IPS-18a (cell line): ENCODE measurements at regions not wholly inside any gene's neighbourhood (a gene's known extent, or its start where the extent isn't known, plus 50 kb on each side); places are given as distances from the start of the nearest gene placed in this dataset.

ENCODE experiments used
- H3K27ac ChIP-seq: one replicate; pipeline ENCODE4 v1.5.1; 2013; ENCODE audit warnings: low read length
- H3K27me3 ChIP-seq: one replicate; pipeline ENCODE4 v1.6.1; 2013; ENCODE audit warnings: mild to moderate bottlenecking, low read length; ENCODE audit not compliant: control insufficient read depth, insufficient read depth
- H3K36me3 ChIP-seq: one replicate; pipeline ENCODE4 v1.6.1; 2013; ENCODE audit warnings: low read depth, low read length; ENCODE audit not compliant: control insufficient read depth
- H3K4me1 ChIP-seq: one replicate; pipeline ENCODE4 v1.6.1; 2013; ENCODE audit warnings: low read depth, low read length; ENCODE audit not compliant: control insufficient read depth
- H3K4me3 ChIP-seq: one replicate; pipeline ENCODE4 v1.5.1; 2013; ENCODE audit warnings: low read length
- H3K9ac ChIP-seq: one replicate; pipeline ENCODE4 v1.6.1; 2013; ENCODE audit warnings: mild to moderate bottlenecking, low read length, moderate library complexity
- H3K9me3 ChIP-seq: one replicate; pipeline ENCODE4 v1.6.1; 2013; ENCODE audit warnings: low read depth, low read length; ENCODE audit not compliant: control insufficient read depth

DNA sequence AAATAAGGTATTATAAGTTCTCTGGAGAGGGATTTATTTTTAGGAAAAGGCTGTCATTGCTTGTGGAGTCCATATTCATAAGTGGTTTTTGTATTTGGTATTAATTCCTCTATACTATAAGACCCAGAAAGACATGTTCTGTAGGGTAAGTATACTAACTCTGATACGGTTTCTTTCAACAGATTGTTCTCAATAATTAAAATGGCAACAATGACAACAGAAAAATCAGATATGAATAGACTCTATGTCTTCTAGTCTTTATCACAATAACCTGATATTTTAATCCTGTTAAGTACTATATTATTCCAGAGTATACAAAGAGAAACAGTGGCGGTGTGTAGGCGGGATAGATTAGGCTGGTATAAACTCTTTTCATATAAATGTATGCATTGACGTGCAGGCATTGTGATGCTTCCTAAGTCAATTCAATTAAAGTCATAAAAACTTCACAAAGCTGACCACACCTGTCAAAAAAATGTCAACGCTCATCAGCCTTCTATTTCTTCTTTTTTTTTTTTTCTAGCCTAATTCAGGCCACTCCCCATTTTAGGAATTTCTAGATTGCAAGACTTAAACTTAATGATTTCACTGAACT, 150.4 kb downstream of the TRIML1 start:
- no peaks in the 10 kb centered on the region for H3K4me1 ChIP-seq
- no peaks in the 10 kb centered on the region for H3K27me3 ChIP-seq
- no peaks in the 10 kb centered on the region for H3K9me3 ChIP-seq
- no peak overlapping the region for H3K9ac ChIP-seq
- no peaks in the 10 kb centered on the region for H3K36me3 ChIP-seq
- H3K27ac ChIP-seq = no peak overlapping the region
- H3K4me3 ChIP-seq = no peak overlapping the region

DNA sequence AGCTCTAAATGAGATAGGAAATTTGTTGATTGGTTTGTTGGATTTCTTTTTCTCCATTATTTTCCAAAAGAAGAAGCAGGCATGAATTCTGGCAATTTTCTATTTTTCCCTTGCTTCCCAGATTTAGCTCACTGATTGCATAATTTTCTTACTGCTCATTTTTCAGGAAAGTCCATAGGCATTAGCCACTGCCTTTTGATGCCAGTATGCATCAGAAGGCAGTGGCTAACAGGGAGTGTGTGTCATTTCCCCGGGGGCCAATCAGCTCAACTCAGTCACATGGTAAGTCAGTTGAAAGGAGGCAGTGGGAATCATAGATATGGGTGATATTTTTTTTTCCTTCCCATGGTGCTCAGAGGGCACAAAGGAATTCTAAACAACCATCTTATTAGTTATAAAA, 156.7 kb downstream of the TRIML1 start:
- no peaks in the 10 kb centered on the region for H3K9me3 ChIP-seq
- H3K9ac ChIP-seq = no peak overlapping the region
- H3K27me3 ChIP-seq = no peaks in the 10 kb centered on the region
- H3K4me1 ChIP-seq = no peaks in the 10 kb centered on the region
- no peak overlapping the region for H3K27ac ChIP-seq
- H3K36me3 ChIP-seq = no peaks in the 10 kb centered on the region
- H3K4me3 ChIP-seq = no peak overlapping the region

DNA sequence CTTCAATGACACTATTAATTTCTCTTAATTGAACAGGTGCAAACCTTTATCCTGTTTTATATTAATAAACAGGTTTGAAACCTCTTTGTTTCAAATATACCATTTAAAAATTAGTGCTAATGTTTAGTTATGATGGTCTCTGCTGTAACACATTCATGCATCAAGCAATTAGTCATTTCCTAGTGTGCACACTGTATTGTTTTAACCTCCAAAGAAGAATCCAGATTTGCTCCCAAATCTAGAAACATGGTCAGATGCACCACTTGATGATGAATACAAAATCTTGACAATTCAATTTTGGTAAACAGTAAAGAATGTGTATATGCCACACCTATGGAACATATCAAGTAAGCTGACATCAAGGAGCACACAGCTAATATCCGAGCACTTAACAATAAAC, 157.1 kb downstream of the TRIML1 start:
- H3K27me3 ChIP-seq = no peaks in the 10 kb centered on the region
- H3K27ac ChIP-seq = no peak overlapping the region
- H3K4me1 ChIP-seq = no peaks in the 10 kb centered on the region

DNA sequence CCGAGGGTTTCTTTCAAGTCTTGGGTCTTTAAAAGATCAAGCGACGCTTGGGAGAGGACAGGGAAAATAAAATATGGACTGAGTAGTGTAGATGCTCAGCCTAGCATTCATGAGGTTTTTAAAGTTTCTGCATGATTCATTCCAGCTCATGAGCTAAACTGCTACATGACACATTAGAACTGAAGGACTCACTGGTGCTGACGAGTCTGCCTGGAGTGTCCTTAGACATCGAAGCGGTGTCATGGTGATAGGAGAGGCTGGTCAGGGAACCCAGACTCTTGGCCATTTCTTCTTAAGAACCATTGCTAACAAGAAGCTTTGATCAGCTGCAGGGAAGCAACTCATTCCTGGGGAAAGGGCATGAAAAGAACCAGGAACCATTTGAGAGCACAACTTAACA, 158.6 kb downstream of the TRIML1 start:
- Histone ChIP-seq H3K9me3 (no peaks in the 10 kb centered on the region), H3K27me3 (no peaks in the 10 kb centered on the region), H3K4me3 (no peak overlapping the region), H3K4me1 (no peaks in the 10 kb centered on the region), H3K27ac (no peak overlapping the region), H3K9ac (no peak overlapping the region), H3K36me3 (no peaks in the 10 kb centered on the region)

More for the DNA sequence above, 157.1 kb downstream of the TRIML1 start:
- no peaks in the 10 kb centered on the region for H3K36me3 ChIP-seq
- H3K4me3 ChIP-seq = no peak overlapping the region
- no peaks in the 10 kb centered on the region for H3K9me3 ChIP-seq
- no peak overlapping the region for H3K9ac ChIP-seq

DNA sequence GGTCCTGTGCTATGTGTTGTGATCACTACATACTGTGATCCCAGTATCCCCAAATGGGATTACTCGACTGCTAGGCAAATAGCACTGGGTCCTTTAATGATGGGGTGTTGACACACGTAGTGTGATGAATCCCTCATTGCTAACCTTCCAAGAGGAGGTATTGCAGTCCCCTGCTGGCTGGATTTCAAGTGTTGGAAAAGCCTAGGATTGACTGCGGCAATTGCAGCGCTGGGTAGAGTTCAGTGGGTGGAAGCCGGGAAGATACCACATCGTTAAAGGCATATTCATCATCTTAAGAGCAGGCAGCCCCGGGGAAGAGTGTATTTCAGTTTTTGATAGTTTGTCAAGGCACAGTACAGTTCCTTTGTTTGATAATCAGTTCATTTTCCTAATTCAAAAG, 159.9 kb downstream of the TRIML1 start:
- Histone ChIP-seq H3K4me1 (no peaks in the 10 kb centered on the region), H3K36me3 (no peaks in the 10 kb centered on the region), H3K9me3 (no peaks in the 10 kb centered on the region), H3K27me3 (no peaks in the 10 kb centered on the region), H3K9ac (no peak overlapping the region), H3K27ac (no peak overlapping the region), H3K4me3 (no peak overlapping the region)

DNA sequence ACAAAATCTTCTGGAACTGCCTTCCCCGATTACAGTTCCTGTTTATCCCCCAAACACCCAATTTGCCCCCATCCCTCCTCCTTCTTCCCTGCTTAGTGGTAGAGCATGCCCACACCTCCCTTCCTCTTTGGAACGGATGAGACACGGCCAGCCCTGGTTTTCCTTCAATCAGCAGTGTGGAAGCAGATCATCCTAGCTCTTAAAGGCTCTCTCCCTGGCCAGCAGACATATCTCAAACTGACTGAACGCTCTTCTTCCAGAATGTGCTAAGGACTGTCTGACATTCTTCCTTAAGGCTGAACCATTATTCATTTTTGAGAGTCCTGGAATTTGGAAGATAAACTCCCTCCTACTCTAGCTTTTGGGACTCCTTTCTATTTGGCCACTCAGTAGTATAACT, 161.1 kb downstream of the TRIML1 start:
- no peaks in the 10 kb centered on the region for H3K36me3 ChIP-seq
- no peak overlapping the region for H3K27ac ChIP-seq
- no peaks in the 10 kb centered on the region for H3K9me3 ChIP-seq
- H3K4me1 ChIP-seq = no peaks in the 10 kb centered on the region
- H3K4me3 ChIP-seq = no peak overlapping the region
- no peaks in the 10 kb centered on the region for H3K27me3 ChIP-seq
- no peak overlapping the region for H3K9ac ChIP-seq

DNA sequence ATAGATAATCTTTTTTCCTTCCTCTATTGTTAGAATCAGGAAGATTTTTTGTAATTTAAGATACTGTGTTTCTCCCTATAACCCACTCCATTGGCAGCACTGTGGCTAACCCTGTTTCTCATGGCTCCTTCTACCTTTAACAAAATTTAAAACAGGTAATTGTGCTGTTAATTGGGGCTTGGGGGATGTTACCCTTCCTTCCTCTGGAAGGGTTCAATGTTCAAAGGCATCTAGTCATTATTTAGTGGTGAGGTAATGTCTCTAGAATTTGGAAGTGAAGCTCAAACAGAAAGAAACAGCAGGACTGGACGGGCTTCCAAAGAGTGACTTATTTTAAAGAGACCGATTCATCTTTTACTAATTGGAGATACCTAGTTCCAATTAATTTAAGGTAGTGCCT, 166.4 kb downstream of the TRIML1 start:
- H3K4me1 ChIP-seq = no peaks in the 10 kb centered on the region
- no peaks in the 10 kb centered on the region for H3K36me3 ChIP-seq
- no peak overlapping the region for H3K4me3 ChIP-seq
- no peaks in the 10 kb centered on the region for H3K9me3 ChIP-seq
- H3K27ac ChIP-seq = no peak overlapping the region
- no peaks in the 10 kb centered on the region for H3K27me3 ChIP-seq
- no peak overlapping the region for H3K9ac ChIP-seq

DNA sequence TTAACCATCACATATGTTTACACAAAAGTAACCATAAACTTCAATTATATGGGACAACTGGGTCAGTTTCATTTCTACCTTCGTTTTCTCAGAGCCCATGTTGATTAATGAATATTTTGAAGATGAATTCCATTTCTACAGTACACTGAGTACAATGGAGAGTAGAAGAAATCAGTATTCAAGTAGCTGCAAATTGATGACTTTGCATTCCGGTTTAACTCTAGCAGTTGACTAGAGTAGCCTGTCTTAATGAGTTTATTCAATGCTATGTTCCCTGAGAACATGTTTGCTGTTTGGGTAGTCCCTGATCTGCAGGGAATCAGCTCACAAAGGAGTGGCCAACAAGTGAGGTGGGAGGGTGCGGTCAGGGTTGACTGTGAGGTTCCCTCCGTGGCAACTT, 168.3 kb downstream of the TRIML1 start:
- no peak overlapping the region for H3K4me3 ChIP-seq
- H3K27ac ChIP-seq = no peak overlapping the region
- no peaks in the 10 kb centered on the region for H3K9me3 ChIP-seq
- H3K36me3 ChIP-seq = no peaks in the 10 kb centered on the region
- no peak overlapping the region for H3K9ac ChIP-seq
- no peaks in the 10 kb centered on the region for H3K4me1 ChIP-seq
- no peaks in the 10 kb centered on the region for H3K27me3 ChIP-seq

DNA sequence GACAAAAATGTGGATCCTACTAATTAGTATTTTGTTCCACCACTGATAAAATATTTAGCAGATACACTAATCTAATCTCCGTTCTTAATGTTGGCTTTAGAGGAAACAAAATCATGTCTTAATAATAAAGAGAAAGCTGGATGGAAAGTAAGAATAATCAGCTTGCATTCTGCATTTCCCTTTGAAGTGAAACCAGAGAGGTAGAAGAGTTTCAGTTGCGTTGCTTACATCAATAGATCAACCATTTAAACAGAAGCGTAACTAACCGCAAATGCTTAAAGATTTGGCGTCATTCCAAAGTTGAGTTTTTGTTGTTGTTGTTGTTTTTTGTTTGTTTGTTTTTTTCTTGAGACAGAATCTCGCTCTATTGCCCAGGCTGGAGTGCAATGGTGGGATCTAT, 168.9 kb downstream of the TRIML1 start:
- Histone ChIP-seq H3K27me3 (no peaks in the 10 kb centered on the region), H3K27ac (no peak overlapping the region), H3K9ac (no peak overlapping the region), H3K4me1 (no peaks in the 10 kb centered on the region), H3K4me3 (no peak overlapping the region), H3K9me3 (no peaks in the 10 kb centered on the region), H3K36me3 (no peaks in the 10 kb centered on the region)

DNA sequence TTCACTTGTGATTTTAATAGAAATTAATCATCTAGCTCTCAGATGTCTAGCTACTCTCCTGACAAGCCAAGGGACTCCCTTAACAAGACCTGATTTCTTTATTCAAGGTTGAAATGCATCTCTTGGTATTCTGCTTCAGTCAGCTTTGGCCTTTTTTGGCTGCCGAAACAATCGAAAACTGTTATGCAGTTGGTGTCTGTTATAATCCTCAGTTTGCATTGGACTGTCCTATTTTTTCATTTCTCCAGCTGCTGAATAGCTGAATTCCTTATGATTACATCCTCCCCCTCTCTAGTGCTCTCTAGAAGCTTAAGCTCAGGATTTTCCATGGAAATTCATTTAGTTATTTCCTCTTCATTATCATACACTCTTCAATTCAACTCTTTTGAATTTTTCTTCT, 177.2 kb downstream of the TRIML1 start:
- Histone ChIP-seq H3K9ac (no peak overlapping the region), H3K36me3 (no peaks in the 10 kb centered on the region), H3K27me3 (no peaks in the 10 kb centered on the region), H3K4me1 (no peaks in the 10 kb centered on the region), H3K27ac (no peak overlapping the region), H3K4me3 (no peak overlapping the region), H3K9me3 (no peaks in the 10 kb centered on the region)

DNA sequence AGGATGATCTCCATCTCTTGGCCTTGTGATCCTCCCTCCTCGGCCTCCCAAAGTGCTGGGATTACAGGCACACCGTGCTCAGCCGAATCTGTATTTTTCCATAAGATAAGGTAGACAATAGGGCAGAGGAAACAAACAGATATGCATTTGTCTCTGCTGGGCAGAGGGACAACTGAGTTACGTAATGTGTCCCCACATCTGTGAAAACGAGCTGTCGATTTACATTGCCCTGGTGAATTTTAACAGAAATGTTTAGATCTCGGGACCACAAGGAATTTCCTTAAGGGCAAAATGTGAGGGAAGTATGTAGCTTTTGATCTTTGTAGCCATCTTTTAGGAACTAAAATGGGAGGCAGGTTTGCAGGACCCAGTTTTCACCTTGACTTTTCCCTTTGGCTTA, 189.7 kb downstream of the TRIML1 start:
- H3K9ac ChIP-seq = no peak overlapping the region
- H3K27me3 ChIP-seq = no peaks in the 10 kb centered on the region
- no peaks in the 10 kb centered on the region for H3K36me3 ChIP-seq
- no peaks in the 10 kb centered on the region for H3K4me1 ChIP-seq
- H3K9me3 ChIP-seq = no peaks in the 10 kb centered on the region
- H3K4me3 ChIP-seq = no peak overlapping the region
- H3K27ac ChIP-seq = no peak overlapping the region

DNA sequence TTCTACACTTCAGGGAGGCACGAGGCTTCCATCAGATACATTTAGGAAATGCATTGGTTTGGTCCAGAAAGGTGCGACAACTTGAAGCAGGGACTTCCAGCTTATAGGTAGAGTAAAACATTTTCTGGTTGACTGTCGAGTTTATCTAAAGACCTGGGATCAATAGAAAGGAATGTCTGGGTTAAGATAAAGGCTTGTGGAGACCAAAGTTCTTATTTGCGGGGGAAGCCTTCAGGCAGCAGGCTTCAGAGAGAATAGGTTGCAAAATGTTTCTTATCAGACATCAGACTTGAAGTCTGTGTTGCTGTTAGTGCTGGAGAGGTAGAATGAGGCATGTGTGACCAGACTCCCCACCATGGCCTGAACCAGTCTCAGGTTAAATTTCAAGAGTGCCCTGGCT, 190.3 kb downstream of the TRIML1 start:
- H3K4me1 ChIP-seq = no peaks in the 10 kb centered on the region
- H3K4me3 ChIP-seq = no peak overlapping the region
- no peaks in the 10 kb centered on the region for H3K9me3 ChIP-seq
- no peaks in the 10 kb centered on the region for H3K27me3 ChIP-seq
- no peaks in the 10 kb centered on the region for H3K36me3 ChIP-seq
- no peak overlapping the region for H3K9ac ChIP-seq
- no peak overlapping the region for H3K27ac ChIP-seq
